ENCODE measurements at regions not wholly inside any gene's neighbourhood (a gene's known extent, or its start where the extent isn't known, plus 50 kb on each side); places are given as distances from the start of the nearest gene placed in this dataset.

DNA sequence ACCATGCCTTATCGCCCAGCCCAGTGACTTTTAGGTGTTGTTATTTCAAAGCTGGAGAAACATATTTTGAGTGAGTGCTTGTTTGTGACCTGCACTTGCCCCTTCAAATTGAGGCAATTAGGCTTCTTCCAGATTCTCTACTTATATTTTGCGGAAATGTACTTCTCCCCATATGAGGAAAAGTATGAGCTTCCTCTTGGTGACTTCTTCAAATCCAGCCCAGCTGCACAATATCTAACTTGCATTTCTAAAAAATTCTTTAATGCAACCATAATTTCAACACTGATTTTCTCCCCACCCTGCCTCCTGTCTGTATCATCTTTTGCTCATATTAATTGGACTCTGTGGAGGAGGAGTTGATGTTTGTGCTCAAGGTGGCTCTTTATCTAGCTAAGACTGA, 391.2 kb upstream of the POU3F3 start:
- Histone ChIP-seq H3K27me3 (no peaks in the 10 kb centered on the region), H3K4me1 (no peaks in the 10 kb centered on the region), H3K4me3 (no peak overlapping the region), H3K36me3 (no peaks in the 10 kb centered on the region), H3K27ac (no peak overlapping the region), H3K9me3 (peaks cover 0 to 3% of the 10 kb centered on the region in 2 donors)
- no peak for DNase-seq (ENCODE audit: low spot score in 2 of 2)
- TF ChIP-seq, protein P1, sequence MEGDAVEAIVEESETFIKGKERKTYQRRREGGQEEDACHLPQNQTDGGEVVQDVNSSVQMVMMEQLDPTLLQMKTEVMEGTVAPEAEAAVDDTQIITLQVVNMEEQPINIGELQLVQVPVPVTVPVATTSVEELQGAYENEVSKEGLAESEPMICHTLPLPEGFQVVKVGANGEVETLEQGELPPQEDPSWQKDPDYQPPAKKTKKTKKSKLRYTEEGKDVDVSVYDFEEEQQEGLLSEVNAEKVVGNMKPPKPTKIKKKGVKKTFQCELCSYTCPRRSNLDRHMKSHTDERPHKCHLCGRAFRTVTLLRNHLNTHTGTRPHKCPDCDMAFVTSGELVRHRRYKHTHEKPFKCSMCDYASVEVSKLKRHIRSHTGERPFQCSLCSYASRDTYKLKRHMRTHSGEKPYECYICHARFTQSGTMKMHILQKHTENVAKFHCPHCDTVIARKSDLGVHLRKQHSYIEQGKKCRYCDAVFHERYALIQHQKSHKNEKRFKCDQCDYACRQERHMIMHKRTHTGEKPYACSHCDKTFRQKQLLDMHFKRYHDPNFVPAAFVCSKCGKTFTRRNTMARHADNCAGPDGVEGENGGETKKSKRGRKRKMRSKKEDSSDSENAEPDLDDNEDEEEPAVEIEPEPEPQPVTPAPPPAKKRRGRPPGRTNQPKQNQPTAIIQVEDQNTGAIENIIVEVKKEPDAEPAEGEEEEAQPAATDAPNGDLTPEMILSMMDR (IDR thresholded peaks at IDR 0.05) = no peak
- intact Hi-C loops (cut with DNase I) = no loop called here

GRCh38 chr2:104465981-104466380, 387.9 kb upstream of the POU3F3 start:
- H3K9me3 ChIP-seq = no peaks in the 10 kb centered on the region
- no peaks in the 10 kb centered on the region for H3K36me3 ChIP-seq
- no peaks in the 10 kb centered on the region for H3K4me1 ChIP-seq
- H3K27me3 ChIP-seq = no peaks in the 10 kb centered on the region
- DNase-seq (ENCODE audit: low spot score in 2 of 2) = no peak
- intact Hi-C loops (cut with DNase I) = no loop called here
- H3K27ac ChIP-seq = no peak overlapping the region
- TF ChIP-seq, protein P1 (IDR thresholded peaks at IDR 0.05) = no peak
- no peak overlapping the region for H3K4me3 ChIP-seq

DNA sequence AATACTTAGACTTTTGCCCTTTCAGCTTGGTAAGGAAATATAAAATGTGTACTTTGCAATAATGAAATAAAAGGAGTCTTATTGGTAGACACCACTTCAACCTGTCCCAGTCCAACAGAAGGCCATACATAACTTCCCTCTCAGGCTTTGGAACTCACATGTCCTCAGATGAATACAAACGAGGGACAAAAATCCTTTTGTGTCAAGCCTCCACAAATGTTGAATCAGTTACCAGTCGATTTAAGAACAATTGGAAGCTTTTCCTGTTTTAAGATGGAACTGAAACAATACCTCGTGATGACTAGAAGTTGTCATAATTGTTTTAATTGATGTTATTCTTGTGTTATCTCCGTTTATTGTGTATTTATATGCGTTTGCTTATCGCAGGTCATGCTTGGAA, 385.1 kb upstream of the POU3F3 start:
- TF ChIP-seq, protein P1 (IDR thresholded peaks at IDR 0.05) = no peak
- Histone ChIP-seq H3K4me1 (no peaks in the 10 kb centered on the region), H3K36me3 (no peaks in the 10 kb centered on the region), H3K27ac (no peak overlapping the region), H3K27me3 (no peaks in the 10 kb centered on the region), H3K9me3 (no peaks in the 10 kb centered on the region), H3K4me3 (no peak overlapping the region)
- intact Hi-C loops (cut with DNase I) = no loop called here
- no peak for DNase-seq (ENCODE audit: low spot score in 2 of 2)

DNA sequence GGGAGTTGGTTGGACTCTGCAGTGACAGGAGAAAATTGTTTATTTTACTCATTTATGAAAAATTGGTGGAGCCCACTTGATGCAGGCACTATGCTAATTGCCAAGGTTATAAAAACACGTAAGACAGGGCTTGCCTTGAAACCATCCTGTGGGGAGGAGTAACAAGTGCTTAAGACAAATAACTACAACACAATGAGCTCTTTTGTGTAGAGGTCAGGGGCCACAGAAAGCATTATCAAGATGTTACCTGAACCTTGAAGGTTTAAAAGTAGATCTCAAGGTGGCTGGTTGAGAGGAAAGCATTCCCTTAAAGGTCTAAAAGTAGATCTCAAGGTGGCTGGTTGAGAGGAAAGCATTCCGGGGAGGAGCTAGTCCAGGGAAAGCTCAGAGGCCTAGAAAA, 381.8 kb upstream of the POU3F3 start:
- Histone ChIP-seq H3K9me3 (no peaks in the 10 kb centered on the region), H3K4me3 (no peak overlapping the region), H3K4me1 (no peaks in the 10 kb centered on the region), H3K36me3 (no peaks in the 10 kb centered on the region), H3K27ac (no peak overlapping the region), H3K27me3 (no peaks in the 10 kb centered on the region)
- DNase-seq (ENCODE audit: low spot score in 2 of 2) = no peak
- TF ChIP-seq, protein P1 (IDR thresholded peaks at IDR 0.05) = no peak
- intact Hi-C loops (cut with DNase I) = no loop called here

- no peaks in the 10 kb centered on the region for H3K4me1 ChIP-seq
- H3K27me3 ChIP-seq = no peaks in the 10 kb centered on the region
- no peak overlapping the region for H3K4me3 ChIP-seq
- H3K36me3 ChIP-seq = no peaks in the 10 kb centered on the region
- intact Hi-C loops (cut with DNase I) = no loop called here
- TF ChIP-seq, protein P1 (IDR thresholded peaks at IDR 0.05) = no peak
- no peaks in the 10 kb centered on the region for H3K9me3 ChIP-seq
- no peak overlapping the region for H3K27ac ChIP-seq
- DNase-seq (ENCODE audit: low spot score in 2 of 2) = no peak
Observed at GRCh38 chr2:104473546-104473945, 380.4 kb upstream of the POU3F3 start.

DNA sequence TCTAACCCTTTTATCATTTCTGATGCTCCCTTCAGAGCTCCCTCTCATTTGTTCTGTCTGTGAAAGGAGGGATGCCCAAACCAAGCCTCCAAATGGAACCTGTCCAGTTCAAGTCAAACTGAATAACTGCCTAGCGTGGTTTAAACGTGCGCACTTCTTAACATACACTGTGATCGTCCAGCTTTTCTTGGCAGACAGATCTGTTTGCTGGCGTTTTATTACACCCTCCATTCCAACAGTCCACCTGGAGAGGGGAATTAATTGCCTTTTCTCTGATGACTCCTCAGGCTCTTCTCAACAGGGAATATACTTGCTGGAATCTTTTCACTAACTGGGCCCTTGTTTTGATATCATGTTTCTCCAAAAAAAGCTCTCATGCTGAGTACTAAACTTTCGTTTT, 379.2 kb upstream of the POU3F3 start:
- H3K27me3 ChIP-seq = no peaks in the 10 kb centered on the region
- intact Hi-C loops (cut with DNase I) = no loop called here
- no peak for DNase-seq (ENCODE audit: low spot score in 2 of 2)
- H3K36me3 ChIP-seq = no peaks in the 10 kb centered on the region
- no peak overlapping the region for H3K4me3 ChIP-seq
- H3K27ac ChIP-seq = no peak overlapping the region
- H3K9me3 ChIP-seq = no peaks in the 10 kb centered on the region
- TF ChIP-seq, protein P1 (IDR thresholded peaks at IDR 0.05) = no peak
- no peaks in the 10 kb centered on the region for H3K4me1 ChIP-seq

Data from ascending aorta (tissue), 2 donors.